GM13976 (cell line): ENCODE measurements at regions not wholly inside any gene's neighbourhood (a gene's known extent, or its start where the extent isn't known, plus 50 kb on each side); places are given as distances from the start of the nearest gene placed in this dataset.

ENCODE experiments used
- DNase-seq: peaks from one replicate; pipeline ENCODE4 v3.0.0; 2012; ENCODE audit warnings: low spot score
- in situ Hi-C: fragments of 300-500 bp; cut with MboI; formaldehyde crosslinking; loops from one replicate; pipeline ENCODE4 v1.12.0; 2022; ENCODE audit warnings: low sequenced_read_pairs, mixed read lengths, inconsistent platforms; ENCODE audit not compliant: unreplicated experiment
- TF ChIP-seq, protein P1 (sequence below): IDR thresholded peaks from 2 replicates; pipeline ENCODE4 v1.5.1; 2012; ENCODE audit warnings: borderline replicate concordance, mild to moderate bottlenecking; ENCODE audit not compliant: insufficient read depth; ENCODE audit errors: extremely low read depth, missing control alignments, control extremely low read depth

DNA sequence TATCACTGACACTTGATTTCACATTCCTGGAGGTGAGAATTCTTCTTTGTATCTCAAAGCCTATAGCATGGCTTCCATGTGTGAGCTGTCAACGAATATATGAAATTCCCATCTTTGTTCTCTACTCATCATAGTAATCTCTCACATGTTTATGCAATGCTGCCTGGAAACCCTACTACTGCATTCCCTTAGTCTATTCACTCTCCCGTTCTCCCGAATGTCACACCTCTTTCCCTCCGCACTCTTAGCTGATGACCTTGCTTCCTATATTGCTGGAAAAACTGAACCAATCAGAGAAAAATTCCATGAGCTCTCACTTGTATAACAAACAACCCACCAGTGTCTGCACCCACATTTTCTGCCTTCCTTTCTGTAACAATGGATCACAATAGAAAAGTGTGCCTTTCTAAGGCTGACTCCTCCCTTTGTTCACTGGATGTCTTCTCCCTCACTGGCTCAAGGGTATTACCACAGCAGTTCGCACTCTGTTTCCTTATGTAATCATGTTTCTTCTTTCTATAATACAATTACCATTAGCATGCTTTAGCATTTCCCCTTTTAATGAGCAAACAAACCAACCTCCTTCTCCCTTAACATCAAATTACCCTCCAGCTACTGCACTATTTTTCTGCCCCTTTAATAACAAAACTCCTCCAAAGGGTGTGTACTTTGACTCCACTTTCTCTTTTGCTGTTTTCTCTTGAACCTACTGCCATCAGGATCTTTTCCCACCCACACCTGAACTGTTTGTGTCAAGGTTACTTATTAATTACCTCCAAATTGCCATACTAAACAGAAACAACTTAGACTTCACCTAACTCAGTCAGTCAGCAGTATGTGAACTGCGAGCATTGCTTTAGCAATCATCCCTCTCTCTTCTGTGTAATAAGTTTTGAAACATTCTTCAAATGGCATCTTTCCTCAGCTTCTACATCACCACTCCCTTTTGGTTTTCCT lies 63.9 kb upstream of the CCDC196 start:
- DNase-seq = no peak
- TF ChIP-seq, protein P1, sequence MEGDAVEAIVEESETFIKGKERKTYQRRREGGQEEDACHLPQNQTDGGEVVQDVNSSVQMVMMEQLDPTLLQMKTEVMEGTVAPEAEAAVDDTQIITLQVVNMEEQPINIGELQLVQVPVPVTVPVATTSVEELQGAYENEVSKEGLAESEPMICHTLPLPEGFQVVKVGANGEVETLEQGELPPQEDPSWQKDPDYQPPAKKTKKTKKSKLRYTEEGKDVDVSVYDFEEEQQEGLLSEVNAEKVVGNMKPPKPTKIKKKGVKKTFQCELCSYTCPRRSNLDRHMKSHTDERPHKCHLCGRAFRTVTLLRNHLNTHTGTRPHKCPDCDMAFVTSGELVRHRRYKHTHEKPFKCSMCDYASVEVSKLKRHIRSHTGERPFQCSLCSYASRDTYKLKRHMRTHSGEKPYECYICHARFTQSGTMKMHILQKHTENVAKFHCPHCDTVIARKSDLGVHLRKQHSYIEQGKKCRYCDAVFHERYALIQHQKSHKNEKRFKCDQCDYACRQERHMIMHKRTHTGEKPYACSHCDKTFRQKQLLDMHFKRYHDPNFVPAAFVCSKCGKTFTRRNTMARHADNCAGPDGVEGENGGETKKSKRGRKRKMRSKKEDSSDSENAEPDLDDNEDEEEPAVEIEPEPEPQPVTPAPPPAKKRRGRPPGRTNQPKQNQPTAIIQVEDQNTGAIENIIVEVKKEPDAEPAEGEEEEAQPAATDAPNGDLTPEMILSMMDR = no peak
- in situ Hi-C loops = no loop called here

DNA sequence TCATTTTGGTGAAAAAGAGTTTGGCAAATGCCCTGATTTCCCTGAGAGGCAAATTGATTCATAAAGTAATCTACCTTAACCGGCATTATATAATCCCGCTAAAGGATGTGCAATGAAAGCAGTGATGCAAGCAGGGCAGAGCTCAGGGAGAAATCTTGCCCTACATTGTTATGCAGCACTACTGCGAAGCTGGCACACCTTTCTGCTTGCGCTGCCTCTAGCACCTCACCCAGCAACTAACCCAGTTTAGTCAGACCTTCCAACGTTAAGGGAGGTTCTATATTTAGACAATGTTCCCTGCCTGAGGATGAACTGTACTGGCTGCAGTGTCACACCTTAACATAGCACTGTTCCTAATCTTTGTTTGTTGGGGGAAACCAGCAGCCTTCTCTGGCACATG lies 60.8 kb upstream of the CCDC196 start:
- in situ Hi-C loops = no loop called here
- TF ChIP-seq, protein P1 = no peak
- no peak for DNase-seq

DNA sequence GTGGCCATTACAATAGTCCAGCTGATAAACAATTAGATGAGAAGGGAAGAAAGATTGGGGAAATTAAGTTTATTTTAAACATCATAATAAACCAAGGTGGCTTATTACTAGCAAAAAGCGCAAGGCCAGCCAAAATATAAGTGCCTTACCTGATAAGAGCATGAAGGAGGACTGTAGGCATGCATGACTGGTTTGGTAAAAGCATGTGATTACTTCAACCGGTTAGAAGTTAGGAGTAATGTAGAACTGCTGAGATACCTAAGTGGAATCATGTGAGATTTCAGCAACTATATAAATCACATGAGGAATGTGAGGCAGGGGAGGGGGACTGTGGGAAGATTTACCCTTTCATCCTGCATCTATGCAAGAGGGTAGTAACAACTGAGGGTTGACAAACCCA lies 59.7 kb upstream of the CCDC196 start:
- in situ Hi-C loops = no loop called here
- no peak for DNase-seq
- TF ChIP-seq, protein P1 = no peak

DNA sequence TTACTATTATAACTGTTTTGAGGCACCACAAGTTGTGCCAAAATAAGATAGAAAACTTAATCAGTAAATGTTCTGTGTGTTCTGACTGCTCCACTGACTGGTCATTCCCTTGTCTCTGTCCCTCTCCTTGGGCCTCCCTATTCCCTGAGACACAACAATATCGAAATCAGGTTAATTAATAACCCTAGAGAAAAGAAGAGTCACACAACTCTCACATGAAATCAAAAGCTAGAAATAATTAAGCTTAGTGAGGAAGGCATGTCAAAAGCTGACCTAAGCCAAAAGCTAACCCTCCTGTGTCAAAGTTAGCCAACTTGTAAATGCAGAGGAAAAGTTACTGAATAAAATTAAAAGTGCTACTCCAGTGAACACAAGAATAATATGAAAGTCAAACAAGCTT lies 53.8 kb upstream of the CCDC196 start:
- in situ Hi-C loops = no loop called here
- TF ChIP-seq, protein P1 = no peak
- DNase-seq = no peak

DNA sequence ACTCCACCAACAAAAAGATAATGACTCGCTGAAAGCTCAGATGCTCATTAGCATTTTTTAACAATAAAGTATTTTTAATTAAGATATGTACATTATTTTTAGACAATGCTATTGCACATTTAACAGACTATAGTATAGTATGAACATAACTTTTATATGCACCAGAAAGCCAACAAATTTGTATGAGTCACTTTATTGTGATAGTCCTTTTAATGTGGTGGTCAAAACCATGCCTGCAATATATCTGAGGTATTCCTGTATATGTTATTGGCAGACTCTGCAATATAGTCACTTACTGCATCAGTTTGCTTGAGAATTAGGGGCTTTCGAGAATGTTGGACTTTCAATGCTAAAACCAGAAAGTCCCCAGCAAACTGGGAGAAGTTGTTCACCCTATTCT lies 51.7 kb upstream of the CCDC196 start:
- in situ Hi-C loops = no loop called here
- TF ChIP-seq, protein P1 = no peak
- DNase-seq = no peak

DNA sequence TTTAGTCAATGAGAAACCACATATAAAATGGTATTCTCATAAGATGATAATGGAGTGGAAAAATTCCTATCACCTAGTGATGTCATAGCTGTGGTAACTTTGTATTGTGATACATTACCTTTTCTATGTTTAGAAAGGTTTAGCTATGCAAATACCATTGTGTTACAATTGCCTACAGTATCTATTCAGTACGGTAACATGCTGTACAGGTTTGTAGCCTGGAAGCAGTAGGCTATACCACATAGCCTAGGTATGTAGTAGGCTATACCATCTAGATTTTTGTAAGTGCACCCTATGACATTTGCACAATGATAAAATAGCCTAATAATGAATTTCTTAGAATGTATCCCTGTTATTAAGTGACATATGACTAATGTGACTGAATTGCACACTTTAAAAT lies 50.5 kb upstream of the CCDC196 start:
- DNase-seq = no peak
- TF ChIP-seq, protein P1 = no peak
- in situ Hi-C loops = no loop called here
